ENCODE measurements at regions not wholly inside any gene's neighbourhood (a gene's known extent, or its start where the extent isn't known, plus 50 kb on each side); places are given as distances from the start of the nearest gene placed in this dataset.

GRCh38 chr20:60653111-60653845 is 598.8 kb upstream of the CDH4 start:
- ChIA-PET CTCF (no interaction called here), POLR2A (no interaction called here)
- TF ChIP-seq CTCF (IDR thresholded peaks at IDR 0.05; ENCODE audit: insufficient read depth, low read depth, low read length) = no peak
- DNase-seq (ENCODE audit: low read depth) = no peak
- H3K36me3 ChIP-seq (ENCODE audit: control insufficient read depth, insufficient read depth, low read length) = no peaks in the 10 kb centered on the region
- H3K4me3 ChIP-seq (ENCODE audit: low read depth, low read length) = no peak overlapping the region
- H3K27me3 ChIP-seq (ENCODE audit: control insufficient read depth, insufficient read depth, low read length) = no peaks in the 10 kb centered on the region

- H3K4me3 ChIP-seq (ENCODE audit: low read depth, low read length) = no peak overlapping the region
- ChIA-PET POLR2A (no interaction called here), CTCF (no interaction called here)
- no peaks in the 10 kb centered on the region for H3K27me3 ChIP-seq (ENCODE audit: control insufficient read depth, insufficient read depth, low read length)
- TF ChIP-seq CTCF (IDR thresholded peaks at IDR 0.05; ENCODE audit: insufficient read depth, low read depth, low read length) = no peak
- DNase-seq (ENCODE audit: low read depth) = no peak
- H3K36me3 ChIP-seq (ENCODE audit: control insufficient read depth, insufficient read depth, low read length) = no peaks in the 10 kb centered on the region
Observed at GRCh38 chr20:60658681-60659080, 593.4 kb upstream of the CDH4 start.

GRCh38 chr20:60659240-60659639 is 592.8 kb upstream of the CDH4 start:
- Histone ChIP-seq H3K36me3 (ENCODE audit: control insufficient read depth, insufficient read depth, low read length) (no peaks in the 10 kb centered on the region), H3K27me3 (ENCODE audit: control insufficient read depth, insufficient read depth, low read length) (no peaks in the 10 kb centered on the region), H3K4me3 (ENCODE audit: low read depth, low read length) (no peak overlapping the region)
- ChIA-PET POLR2A (no interaction called here), CTCF (no interaction called here)
- no peak for TF ChIP-seq CTCF (IDR thresholded peaks at IDR 0.05; ENCODE audit: insufficient read depth, low read depth, low read length)
- no peak for DNase-seq (ENCODE audit: low read depth)

- CTCF ChIA-PET = no interaction called here
- Histone ChIP-seq H3K27me3 (ENCODE audit: control insufficient read depth, insufficient read depth, low read length) (no peaks in the 10 kb centered on the region), H3K36me3 (ENCODE audit: control insufficient read depth, insufficient read depth, low read length) (no peaks in the 10 kb centered on the region), H3K4me3 (ENCODE audit: low read depth, low read length) (no peak overlapping the region)
- DNase-seq (ENCODE audit: low read depth) = no peak
- no peak for TF ChIP-seq CTCF (IDR thresholded peaks at IDR 0.05; ENCODE audit: insufficient read depth, low read depth, low read length)
- POLR2A ChIA-PET = no interaction called here
Observed at GRCh38 chr20:60662307-60662706, 589.8 kb upstream of the CDH4 start.

GRCh38 chr20:60664106-60664505 is 588.0 kb upstream of the CDH4 start:
- ChIA-PET POLR2A (no interaction called here), CTCF (no interaction called here)
- no peak for DNase-seq (ENCODE audit: low read depth)
- Histone ChIP-seq H3K4me3 (ENCODE audit: low read depth, low read length) (no peak overlapping the region), H3K27me3 (ENCODE audit: control insufficient read depth, insufficient read depth, low read length) (no peaks in the 10 kb centered on the region), H3K36me3 (ENCODE audit: control insufficient read depth, insufficient read depth, low read length) (no peaks in the 10 kb centered on the region)
- TF ChIP-seq CTCF (IDR thresholded peaks at IDR 0.05; ENCODE audit: insufficient read depth, low read depth, low read length) = no peak
